22Rv1 (cell line): ENCODE measurements at regions not wholly inside any gene's neighbourhood (a gene's known extent, or its start where the extent isn't known, plus 50 kb on each side); places are given as distances from the start of the nearest gene placed in this dataset.

Source experiments
- ZFX ChIP-seq: fragments of 450-650 bp; IDR thresholded peaks from 2 replicates; pipeline ENCODE4 v1.6.1; 2017; ENCODE audit warnings: antibody characterized with exemption, borderline replicate concordance
- TF ChIP-seq, protein P1 (sequence below): fragments of 450-650 bp; IDR thresholded peaks from 2 replicates; pipeline ENCODE4 v1.5.1; 2017; ENCODE audit warnings: mild to moderate bottlenecking

GRCh38 chr1:218031901-218032300 lies 253.2 kb upstream of the RRP15 start:
- no peak for TF ChIP-seq ZFX
- TF ChIP-seq, protein P1, sequence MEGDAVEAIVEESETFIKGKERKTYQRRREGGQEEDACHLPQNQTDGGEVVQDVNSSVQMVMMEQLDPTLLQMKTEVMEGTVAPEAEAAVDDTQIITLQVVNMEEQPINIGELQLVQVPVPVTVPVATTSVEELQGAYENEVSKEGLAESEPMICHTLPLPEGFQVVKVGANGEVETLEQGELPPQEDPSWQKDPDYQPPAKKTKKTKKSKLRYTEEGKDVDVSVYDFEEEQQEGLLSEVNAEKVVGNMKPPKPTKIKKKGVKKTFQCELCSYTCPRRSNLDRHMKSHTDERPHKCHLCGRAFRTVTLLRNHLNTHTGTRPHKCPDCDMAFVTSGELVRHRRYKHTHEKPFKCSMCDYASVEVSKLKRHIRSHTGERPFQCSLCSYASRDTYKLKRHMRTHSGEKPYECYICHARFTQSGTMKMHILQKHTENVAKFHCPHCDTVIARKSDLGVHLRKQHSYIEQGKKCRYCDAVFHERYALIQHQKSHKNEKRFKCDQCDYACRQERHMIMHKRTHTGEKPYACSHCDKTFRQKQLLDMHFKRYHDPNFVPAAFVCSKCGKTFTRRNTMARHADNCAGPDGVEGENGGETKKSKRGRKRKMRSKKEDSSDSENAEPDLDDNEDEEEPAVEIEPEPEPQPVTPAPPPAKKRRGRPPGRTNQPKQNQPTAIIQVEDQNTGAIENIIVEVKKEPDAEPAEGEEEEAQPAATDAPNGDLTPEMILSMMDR = no peak
